A549 (cell line): ENCODE measurements at regions not wholly inside any gene's neighbourhood (a gene's known extent, or its start where the extent isn't known, plus 50 kb on each side); places are given as distances from the start of the nearest gene placed in this dataset.

ENCODE experiments used
- BHLHE40 ChIP-seq: IDR thresholded peaks from 2 replicates; pipeline ENCODE4 v1.6.1; 2012; ENCODE audit warnings: low read depth, low read length, inconsistent platforms
- CTCF ChIP-seq: fragments of >200 bp; sonication (Bioruptor Twin); formaldehyde crosslinking; IDR thresholded peaks from 3 replicates; pipeline ENCODE4 v1.5.1; 2016
- EP300 ChIP-seq, 2 experiments: fragments of >200 bp; sonication (Bioruptor Twin); formaldehyde crosslinking; IDR thresholded peaks; 2 replicates in 1 of 2; 3 replicates in 1 of 2; pipeline ENCODE4 v1.6.1; 2016 to 2017
- JUN ChIP-seq, 2 experiments: fragments of >200 bp; sonication (Bioruptor Twin); formaldehyde crosslinking; IDR thresholded peaks; 2 replicates in 1 of 2; 3 replicates in 1 of 2; pipeline ENCODE4 v1.6.1; 2016 to 2017
- MYC ChIP-seq: IDR thresholded peaks from 2 replicates; pipeline ENCODE4 v1.6.1; 2012; ENCODE audit warnings: mild to moderate bottlenecking, inconsistent platforms, low read length, improper control_type of control experiment, borderline replicate concordance
- NFE2L2 ChIP-seq: fragments of 150-350 bp; conservative IDR thresholded peaks from 2 replicates; pipeline ENCODE4 v1.6.1; 2014; ENCODE audit warnings: low read length
- POLR2A ChIP-seq: IDR thresholded peaks from 2 replicates; pipeline ENCODE4 v1.6.1; 2012; ENCODE audit warnings: mild to moderate bottlenecking, low read length
- SMC3 ChIP-seq: fragments of >200 bp; sonication (Bioruptor Twin); formaldehyde crosslinking; IDR thresholded peaks from 3 replicates; pipeline ENCODE4 v1.6.1; 2018; ENCODE audit warnings: inconsistent platforms
- TF ChIP-seq, protein P1 (sequence below): fragments of 150-350 bp; IDR thresholded peaks from 2 replicates; pipeline ENCODE4 v1.6.1; 2014; ENCODE audit warnings: low read depth, mild to moderate bottlenecking, low read length
- TF ChIP-seq, protein P2 (sequence below): fragments of >200 bp; sonication (Bioruptor Twin); formaldehyde crosslinking; IDR thresholded peaks from 3 replicates; pipeline ENCODE4 v1.6.1; 2016

- TF ChIP-seq SMC3 (no peak), JUN (IDR thresholded peaks at IDR 0.05) (no peak), CTCF (no peak), POLR2A (no peak), BHLHE40 (no peak), MYC (no peak), EP300 (IDR thresholded peaks at IDR 0.05) (no peak), NFE2L2 (no peak)
- TF ChIP-seq, protein P1, sequence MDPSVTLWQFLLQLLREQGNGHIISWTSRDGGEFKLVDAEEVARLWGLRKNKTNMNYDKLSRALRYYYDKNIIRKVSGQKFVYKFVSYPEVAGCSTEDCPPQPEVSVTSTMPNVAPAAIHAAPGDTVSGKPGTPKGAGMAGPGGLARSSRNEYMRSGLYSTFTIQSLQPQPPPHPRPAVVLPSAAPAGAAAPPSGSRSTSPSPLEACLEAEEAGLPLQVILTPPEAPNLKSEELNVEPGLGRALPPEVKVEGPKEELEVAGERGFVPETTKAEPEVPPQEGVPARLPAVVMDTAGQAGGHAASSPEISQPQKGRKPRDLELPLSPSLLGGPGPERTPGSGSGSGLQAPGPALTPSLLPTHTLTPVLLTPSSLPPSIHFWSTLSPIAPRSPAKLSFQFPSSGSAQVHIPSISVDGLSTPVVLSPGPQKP: no peak
- TF ChIP-seq, protein P2, sequence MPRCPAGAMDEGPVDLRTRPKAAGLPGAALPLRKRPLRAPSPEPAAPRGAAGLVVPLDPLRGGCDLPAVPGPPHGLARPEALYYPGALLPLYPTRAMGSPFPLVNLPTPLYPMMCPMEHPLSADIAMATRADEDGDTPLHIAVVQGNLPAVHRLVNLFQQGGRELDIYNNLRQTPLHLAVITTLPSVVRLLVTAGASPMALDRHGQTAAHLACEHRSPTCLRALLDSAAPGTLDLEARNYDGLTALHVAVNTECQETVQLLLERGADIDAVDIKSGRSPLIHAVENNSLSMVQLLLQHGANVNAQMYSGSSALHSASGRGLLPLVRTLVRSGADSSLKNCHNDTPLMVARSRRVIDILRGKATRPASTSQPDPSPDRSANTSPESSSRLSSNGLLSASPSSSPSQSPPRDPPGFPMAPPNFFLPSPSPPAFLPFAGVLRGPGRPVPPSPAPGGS: no peak
Measured at GRCh38 chr17:13365331-13365730, 236.4 kb downstream of the HS3ST3A1 start.
